Panc1 (cell line): ENCODE measurements at regions not wholly inside any gene's neighbourhood (a gene's known extent, or its start where the extent isn't known, plus 50 kb on each side); places are given as distances from the start of the nearest gene placed in this dataset.

Experiments
- ATAC-seq: fragments of 200-7000 bp; cut with Tn5 transposase; 2 replicates; pipeline ENCODE4 v1.9.1; 2020; ENCODE audit warnings: mild to moderate bottlenecking, moderate library complexity
- BruUV-seq: library from RNA; stranded (reverse); fragments of 400-500 nt; replicated peaks from 2 replicates; lab custom pipeline; 2021; lab: Mats Ljungman, UMichigan
- CTCF ChIA-PET: fragments of 300-600 bp; sonication (Branson Sonifier 250); formaldehyde crosslinking; loops from one replicate; lab custom pipeline; 2022; ENCODE audit warnings: antibody characterized with exemption; lab: Charles Lee
- POLR2A ChIA-PET: fragments of 300-600 bp; sonication (Branson Sonifier 250); formaldehyde crosslinking; loops from one replicate; lab custom pipeline; 2022; ENCODE audit warnings: antibody characterized with exemption; lab: Charles Lee
- DNase-seq: peaks from one replicate; pipeline ENCODE4 v3.0.0-alpha.2; 2010; ENCODE audit warnings: low read depth, low spot score
- H3K27ac ChIP-seq: 2 replicates; pipeline ENCODE4 v1.5.1; 2011; ENCODE audit warnings: mild to moderate bottlenecking, low read length, inconsistent platforms
- H3K27me3 ChIP-seq: fragments of 200-500 bp; sonication (Bioruptor generic); 2 replicates; pipeline ENCODE4 v1.6.0; 2014; ENCODE audit warnings: low read length, inconsistent platforms; ENCODE audit not compliant: control insufficient read depth, insufficient read depth
- H3K36me3 ChIP-seq: fragments of 200-500 bp; sonication (Bioruptor generic); 2 replicates; pipeline ENCODE4 v1.5.1; 2014; ENCODE audit warnings: inconsistent platforms, mild to moderate bottlenecking, low read length, moderate library complexity; ENCODE audit not compliant: control insufficient read depth, insufficient read depth
- H3K4me1 ChIP-seq: 2 replicates; pipeline ENCODE4 v1.5.1; 2011; ENCODE audit warnings: inconsistent platforms, mild to moderate bottlenecking, low read length, moderate library complexity; ENCODE audit not compliant: control insufficient read depth, insufficient read depth
- H3K4me3 ChIP-seq, 2 experiments: 2 replicates each; pipeline ENCODE4 v1.5.1; 2011 to 2012; ENCODE audit warnings: low read depth in 2 of 2, low read length in 2 of 2, mild to moderate bottlenecking in 2 of 2, inconsistent platforms in 1 of 2, moderate library complexity in 1 of 2
- H3K9me3 ChIP-seq: fragments of 200-500 bp; sonication (Bioruptor generic); 2 replicates; pipeline ENCODE4 v1.5.1; 2014; ENCODE audit warnings: low read depth, mild to moderate bottlenecking, inconsistent platforms, low read length, moderate library complexity; ENCODE audit not compliant: control insufficient read depth, insufficient read depth
- CTCF ChIP-seq: fragments of 450-650 bp; IDR thresholded peaks from 2 replicates; pipeline ENCODE4 v1.5.1; 2017; ENCODE audit warnings: mild to moderate bottlenecking
- POLR2AphosphoS5 ChIP-seq: IDR thresholded peaks from 2 replicates; pipeline ENCODE4 v1.6.1; 2012; ENCODE audit warnings: mild to moderate bottlenecking, low read depth, low read length, moderate library complexity
- REST ChIP-seq, 2 experiments: IDR thresholded peaks; 2 replicates each; pipeline ENCODE4 v1.6.1; 2011 to 2012; ENCODE audit warnings: low read depth in 2 of 2, control low read depth in 1 of 2, low read length in 1 of 2, mild to moderate bottlenecking in 1 of 2, moderate library complexity in 1 of 2; ENCODE audit not compliant: insufficient read depth in 1 of 2
- SIN3A ChIP-seq: IDR thresholded peaks from 2 replicates; pipeline ENCODE4 v1.6.1; 2012; ENCODE audit warnings: low read depth, mild to moderate bottlenecking, low read length, moderate library complexity, borderline replicate concordance; ENCODE audit not compliant: insufficient read depth
- TCF7L2 ChIP-seq: IDR thresholded peaks from 2 replicates; pipeline ENCODE4 v1.6.1; 2011; ENCODE audit warnings: mild to moderate bottlenecking, low read depth, low read length, inconsistent platforms
- in situ Hi-C: cut with HindIII; loops from 2 replicates; pipeline ENCODE4 v1.10.0; 2016; ENCODE audit warnings: low sequenced_read_pairs, low pct_unique_long_range_greater_than_20kb
- intact Hi-C: fragments of 100-400 bp; cut with micrococcal nuclease; formaldehyde crosslinking; loops from one replicate; pipeline ENCODE4 v1.10.0; 2022; ENCODE audit not compliant: unreplicated experiment

GRCh38 chr2:120985997-120986651 is 250.5 kb downstream of the GLI2 start:
- no TSS peak for BruUV-seq
- intact Hi-C loops, result no loop called here
- ChIA-PET CTCF (no interaction called here), POLR2A (interaction anchor here (0.5 kb wide), 1 partner anchor 200 kb away, joined by 3 read pairs; no protein-coding TSS in a partner anchor)
- in situ Hi-C loops, result no loop called here
- DNase-seq (no peak), ATAC-seq (no peak)
- no peak overlapping the region for H3K4me3 ChIP-seq
- H3K27ac ChIP-seq, result no peak overlapping the region
- no peak for TF ChIP-seq SIN3A
- TF ChIP-seq CTCF, result no peak
- TF ChIP-seq POLR2AphosphoS5, result no peak
- TF ChIP-seq REST (IDR thresholded peaks at IDR 0.05; ENCODE audit: insufficient read depth in 1 of 2, low read depth in 2 of 2, low read length in 1 of 2), result no peak
- TF ChIP-seq TCF7L2, result no peak
- no peaks in the 10 kb centered on the region for H3K9me3 ChIP-seq
- H3K36me3 ChIP-seq, result no peaks in the 10 kb centered on the region
- no peaks in the 10 kb centered on the region for H3K27me3 ChIP-seq
- no peaks in the 10 kb centered on the region for H3K4me1 ChIP-seq

- no peak overlapping the region for H3K27ac ChIP-seq
- intact Hi-C loops, result no loop called here
- in situ Hi-C loops, result no loop called here
- no peaks in the 10 kb centered on the region for H3K36me3 ChIP-seq
- H3K4me1 ChIP-seq, result no peaks in the 10 kb centered on the region
- H3K4me3 ChIP-seq, result no peak overlapping the region
- H3K9me3 ChIP-seq, result no peaks in the 10 kb centered on the region
- no peak for DNase-seq
- no TSS peak for BruUV-seq
- no peaks in the 10 kb centered on the region for H3K27me3 ChIP-seq
- CTCF ChIA-PET, result no interaction called here
- no peak for TF ChIP-seq TCF7L2
- TF ChIP-seq SIN3A, result no peak
- no peak for TF ChIP-seq REST (IDR thresholded peaks at IDR 0.05; ENCODE audit: insufficient read depth in 1 of 2, low read depth in 2 of 2, low read length in 1 of 2)
- no peak for TF ChIP-seq POLR2AphosphoS5
- no peak for TF ChIP-seq CTCF
- POLR2A ChIA-PET, result no interaction called here
- no peak for ATAC-seq
Measured at GRCh38 chr2:120986898-120987650, 251.4 kb downstream of the GLI2 start.
